HG02678 (cell line): ENCODE measurements at regions not wholly inside any gene's neighbourhood (a gene's known extent, or its start where the extent isn't known, plus 50 kb on each side); places are given as distances from the start of the nearest gene placed in this dataset.
"Not testable (repeated sequence)": the region's sequence is repeated elsewhere in the genome, so short reads cannot be mapped to it uniquely, and the experiment has no call there.

ENCODE experiments used
- ATAC-seq: cut with Tn5 transposase; IDR thresholded peaks from one replicate; pipeline ENCODE4 v1.9.1; 2021; ENCODE audit warnings: mild to moderate bottlenecking, moderate library complexity; ENCODE audit not compliant: unreplicated experiment

GRCh38 chr10:44564361-44564760 lies 179.5 kb upstream of the CXCL12 start:
- ATAC-seq = no peak

GRCh38 chr10:44564790-44565189 lies 179.9 kb upstream of the CXCL12 start:
- ATAC-seq = no peak

- no peak for ATAC-seq
Observed at GRCh38 chr10:44566786-44567185, 181.9 kb upstream of the CXCL12 start.

- no peak for ATAC-seq
Observed at GRCh38 chr10:44567471-44567870, 182.6 kb upstream of the CXCL12 start.

GRCh38 chr10:44569193-44570091 lies 184.5 kb upstream of the CXCL12 start:
- ATAC-seq = no peak

- ATAC-seq = no peak
Observed at GRCh38 chr10:44571701-44572100, 186.8 kb upstream of the CXCL12 start.

- ATAC-seq = no peak
Observed at GRCh38 chr10:44572146-44572545, 187.2 kb upstream of the CXCL12 start.

GRCh38 chr10:44573821-44574220 lies 188.9 kb upstream of the CXCL12 start:
- no peak for ATAC-seq

- no peak for ATAC-seq
Observed at GRCh38 chr10:44574596-44575480, 189.9 kb upstream of the CXCL12 start.

- ATAC-seq = no peak
Observed at GRCh38 chr10:44575601-44576380, 190.9 kb upstream of the CXCL12 start.

GRCh38 chr10:44576702-44577191 lies 191.8 kb upstream of the CXCL12 start:
- no peak for ATAC-seq

GRCh38 chr10:44577533-44577932 lies 192.6 kb upstream of the CXCL12 start:
- ATAC-seq = no peak

GRCh38 chr10:44578271-44578670 lies 193.4 kb upstream of the CXCL12 start:
- ATAC-seq = no peak

- not testable (repeated sequence) for ATAC-seq
Observed at GRCh38 chr10:44578963-44579362, 194.1 kb upstream of the CXCL12 start.

GRCh38 chr10:44581996-44582395 lies 197.1 kb upstream of the CXCL12 start:
- ATAC-seq = no peak

GRCh38 chr10:44587488-44588318 lies 202.8 kb upstream of the CXCL12 start:
- ATAC-seq = no peak

- no peak for ATAC-seq
Observed at GRCh38 chr10:44589181-44589943, 204.5 kb upstream of the CXCL12 start.

- ATAC-seq = no peak
Observed at GRCh38 chr10:44589944-44590449, 205.1 kb upstream of the CXCL12 start.

- ATAC-seq = no peak
Observed at GRCh38 chr10:44591911-44592310, 207.0 kb upstream of the CXCL12 start.
